Ascending aorta (tissue), 2 donors: ENCODE measurements at regions not wholly inside any gene's neighbourhood (a gene's known extent, or its start where the extent isn't known, plus 50 kb on each side); places are given as distances from the start of the nearest gene placed in this dataset.
"Not testable (repeated sequence)": the region's sequence is repeated elsewhere in the genome, so short reads cannot be mapped to it uniquely, and the experiment has no call there.

Source experiments
- DNase-seq, 2 donors: peaks; one replicate each; pipeline ENCODE4 v3.0.0-alpha.2; 2019; ENCODE audit warnings: low spot score in 2 of 2
- H3K27ac ChIP-seq, 2 donors: fragments of 200-600 bp; sonication (generic); one replicate each; pipeline ENCODE4 v1.5.1; 2016 to 2017; ENCODE audit warnings: mild to moderate bottlenecking in 1 of 2
- H3K27me3 ChIP-seq: fragments of 200-600 bp; sonication (generic); one replicate; pipeline ENCODE4 v1.5.1; 2017
- H3K36me3 ChIP-seq, 2 donors: fragments of 200-600 bp; sonication (generic); one replicate each; pipeline ENCODE4 v1.5.1; 2016
- H3K4me1 ChIP-seq, 2 donors: fragments of 200-600 bp; sonication (generic); one replicate each; pipeline ENCODE4 v1.5.1; 2016 to 2017; ENCODE audit warnings: mild to moderate bottlenecking in 1 of 2
- H3K4me3 ChIP-seq, 2 donors: fragments of 200-600 bp; sonication (generic); one replicate each; pipeline ENCODE4 v1.5.1; 2016 to 2017; ENCODE audit warnings: mild to moderate bottlenecking in 1 of 2
- H3K9me3 ChIP-seq, 2 donors: fragments of 200-600 bp; sonication (generic); one replicate each; pipeline ENCODE4 v1.5.1; 2016
- CTCF ChIP-seq, 3 experiments: fragments of 200-600 bp in 2 of 3; fragments of 450-650 bp in 1 of 3; sonication (generic) in 2 of 3; IDR thresholded peaks; one replicate each; pipeline ENCODE4 v1.5.1; 2016 to 2019; ENCODE audit warnings: antibody characterized with exemption in 3 of 3, mild to moderate bottlenecking in 1 of 3, moderate library complexity in 1 of 3
- intact Hi-C: fragments of 100-400 bp; cut with DNase I; formaldehyde crosslinking; loops from one replicate; pipeline ENCODE4 v1.15.1; 2023

DNA sequence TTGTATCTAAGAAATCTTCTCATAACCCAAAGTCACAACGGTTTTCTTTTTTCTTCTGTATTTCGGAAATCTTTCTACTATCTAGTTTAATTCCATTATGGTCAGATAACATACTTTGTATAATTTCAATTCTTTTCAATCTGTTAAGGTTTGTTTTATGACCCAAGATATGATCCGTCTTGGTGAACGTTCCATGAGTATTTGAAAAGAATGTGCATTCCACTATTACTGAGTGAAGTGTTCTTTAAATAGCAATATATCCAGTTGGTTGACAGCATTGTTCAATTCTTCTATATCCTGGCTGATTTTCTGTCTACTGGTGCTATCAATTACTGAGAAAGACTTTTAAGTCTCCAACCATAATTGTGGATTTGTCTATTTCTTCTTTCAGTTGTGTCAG lies 414.5 kb downstream of the TNS1 start:
- no peaks in the 10 kb centered on the region for H3K9me3 ChIP-seq
- DNase-seq, result no peak
- H3K4me1 ChIP-seq, result peaks cover 0 to 2% of the 10 kb centered on the region in 2 donors
- H3K36me3 ChIP-seq, result peaks cover 0 to 15% of the 10 kb centered on the region in 2 donors
- no peaks in the 10 kb centered on the region for H3K27me3 ChIP-seq
- no peak overlapping the region for H3K4me3 ChIP-seq
- TF ChIP-seq CTCF (IDR thresholded peaks at IDR 0.05), result no peak
- no peak overlapping the region for H3K27ac ChIP-seq
- intact Hi-C loops, result no loop called here

- H3K4me1 ChIP-seq, result peaks cover 0 to 2% of the 10 kb centered on the region in 2 donors
- TF ChIP-seq CTCF (IDR thresholded peaks at IDR 0.05), result no peak
- no peak overlapping the region for H3K4me3 ChIP-seq
- intact Hi-C loops, result no loop called here
- H3K27me3 ChIP-seq, result no peaks in the 10 kb centered on the region
- no peaks in the 10 kb centered on the region for H3K9me3 ChIP-seq
- DNase-seq, result no peak
- H3K27ac ChIP-seq, result no peak overlapping the region
- no peaks in the 10 kb centered on the region for H3K36me3 ChIP-seq
Measured at GRCh38 chr2:217585362-217585761, 417.4 kb downstream of the TNS1 start.

GRCh38 chr2:217580407-217580806 lies 422.4 kb downstream of the TNS1 start:
- H3K36me3 ChIP-seq, intact Hi-C loops, H3K4me3 ChIP-seq, H3K9me3 ChIP-seq, H3K27ac ChIP-seq, DNase-seq, H3K4me1 ChIP-seq, H3K27me3 ChIP-seq: not testable (repeated sequence)

GRCh38 chr2:217573571-217573970 lies 429.2 kb downstream of the TNS1 start:
- no peaks in the 10 kb centered on the region for H3K27me3 ChIP-seq
- no peak overlapping the region for H3K4me3 ChIP-seq
- DNase-seq, result no peak
- no peak overlapping the region for H3K27ac ChIP-seq
- H3K9me3 ChIP-seq, result no peaks in the 10 kb centered on the region
- TF ChIP-seq CTCF (IDR thresholded peaks at IDR 0.05), result no peak
- intact Hi-C loops, result no loop called here
- H3K36me3 ChIP-seq, result peaks cover 0 to 14% of the 10 kb centered on the region in 2 donors
- no peaks in the 10 kb centered on the region for H3K4me1 ChIP-seq

DNA sequence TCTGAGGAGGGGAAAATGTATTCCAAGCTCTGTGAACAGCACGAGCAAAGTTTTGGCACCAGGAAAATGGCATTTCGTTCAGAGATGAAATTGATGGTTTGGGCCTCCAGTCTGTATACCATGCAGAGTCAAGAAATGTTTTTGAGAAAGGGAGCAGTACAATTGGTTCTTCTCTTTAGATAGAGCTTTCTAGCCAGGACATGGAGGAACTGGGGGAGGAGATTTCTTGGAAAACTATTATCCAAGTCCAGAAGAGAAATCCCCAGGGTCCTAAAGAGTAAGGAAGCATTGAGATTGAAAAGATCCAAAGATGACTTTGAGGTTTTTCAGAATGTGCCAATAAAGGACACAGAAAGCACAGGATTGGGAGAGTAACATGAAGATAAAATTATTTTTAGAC lies 432.4 kb downstream of the TNS1 start:
- Histone ChIP-seq H3K4me3 (no peak overlapping the region), H3K4me1 (no peaks in the 10 kb centered on the region), H3K36me3 (peaks cover 2 to 22% of the 10 kb centered on the region in 2 donors), H3K27me3 (no peaks in the 10 kb centered on the region), H3K27ac (no peak overlapping the region), H3K9me3 (no peaks in the 10 kb centered on the region)
- intact Hi-C loops, result no loop called here
- no peak for TF ChIP-seq CTCF (IDR thresholded peaks at IDR 0.05)
- DNase-seq, result no peak

- Histone ChIP-seq H3K9me3 (no peaks in the 10 kb centered on the region), H3K4me3 (no peak overlapping the region), H3K27ac (no peak overlapping the region), H3K27me3 (no peaks in the 10 kb centered on the region), H3K36me3 (peaks cover 7 to 32% of the 10 kb centered on the region in 2 donors), H3K4me1 (no peaks in the 10 kb centered on the region)
- intact Hi-C loops, result no loop called here
- TF ChIP-seq CTCF (IDR thresholded peaks at IDR 0.05), result no peak
- DNase-seq, result no peak
Measured at GRCh38 chr2:217568289-217568971, 434.4 kb downstream of the TNS1 start.
